ENCODE measurements at regions not wholly inside any gene's neighbourhood (a gene's known extent, or its start where the extent isn't known, plus 50 kb on each side); places are given as distances from the start of the nearest gene placed in this dataset.

DNA sequence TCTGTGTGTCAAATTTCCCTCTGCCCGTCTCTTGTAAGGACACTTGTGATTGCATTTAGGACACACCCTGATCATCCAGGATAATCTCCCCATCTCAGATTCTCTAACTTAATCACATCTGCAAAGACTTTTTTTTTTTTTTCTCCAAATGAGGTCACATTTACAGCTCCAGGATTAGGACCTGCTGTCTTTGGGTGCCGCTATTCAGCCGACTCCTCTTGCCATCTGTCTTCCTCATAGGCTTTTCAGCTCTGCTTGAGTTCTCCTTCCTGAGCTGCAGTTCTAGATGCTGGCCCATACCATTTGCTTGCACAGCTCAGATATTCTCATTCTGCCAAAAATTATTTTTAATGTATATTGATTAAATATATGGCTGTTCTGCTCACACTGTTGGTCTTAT, 94.3 kb upstream of the TLE3 start:
- TF ChIP-seq POLR2AphosphoS5 (IDR thresholded peaks at IDR 0.05) (no peak), POLR2A (IDR thresholded peaks at IDR 0.05) (no peak)
- TF ChIP-seq, protein P1, sequence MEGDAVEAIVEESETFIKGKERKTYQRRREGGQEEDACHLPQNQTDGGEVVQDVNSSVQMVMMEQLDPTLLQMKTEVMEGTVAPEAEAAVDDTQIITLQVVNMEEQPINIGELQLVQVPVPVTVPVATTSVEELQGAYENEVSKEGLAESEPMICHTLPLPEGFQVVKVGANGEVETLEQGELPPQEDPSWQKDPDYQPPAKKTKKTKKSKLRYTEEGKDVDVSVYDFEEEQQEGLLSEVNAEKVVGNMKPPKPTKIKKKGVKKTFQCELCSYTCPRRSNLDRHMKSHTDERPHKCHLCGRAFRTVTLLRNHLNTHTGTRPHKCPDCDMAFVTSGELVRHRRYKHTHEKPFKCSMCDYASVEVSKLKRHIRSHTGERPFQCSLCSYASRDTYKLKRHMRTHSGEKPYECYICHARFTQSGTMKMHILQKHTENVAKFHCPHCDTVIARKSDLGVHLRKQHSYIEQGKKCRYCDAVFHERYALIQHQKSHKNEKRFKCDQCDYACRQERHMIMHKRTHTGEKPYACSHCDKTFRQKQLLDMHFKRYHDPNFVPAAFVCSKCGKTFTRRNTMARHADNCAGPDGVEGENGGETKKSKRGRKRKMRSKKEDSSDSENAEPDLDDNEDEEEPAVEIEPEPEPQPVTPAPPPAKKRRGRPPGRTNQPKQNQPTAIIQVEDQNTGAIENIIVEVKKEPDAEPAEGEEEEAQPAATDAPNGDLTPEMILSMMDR (IDR thresholded peaks at IDR 0.05): no peak

All from stomach (tissue), 4 donors.